Breast epithelium (tissue), 3 donors: ENCODE measurements at regions not wholly inside any gene's neighbourhood (a gene's known extent, or its start where the extent isn't known, plus 50 kb on each side); places are given as distances from the start of the nearest gene placed in this dataset.

ENCODE experiments used
- CTCF ChIP-seq, 3 donors: fragments of 450-650 bp; IDR thresholded peaks; one replicate each; pipeline ENCODE4 v1.5.1; 2016 to 2017; ENCODE audit warnings: antibody characterized with exemption in 3 of 3, mild to moderate bottlenecking in 3 of 3, moderate library complexity in 3 of 3
- POLR2A ChIP-seq: fragments of 450-650 bp; IDR thresholded peaks from one replicate; pipeline ENCODE4 v1.6.1; 2016; ENCODE audit warnings: antibody characterized with exemption, mild to moderate bottlenecking, moderate library complexity
- POLR2AphosphoS5 ChIP-seq, 3 donors: sonication (generic); formaldehyde crosslinking; IDR thresholded peaks; one replicate each; pipeline ENCODE4 v1.6.1; 2017; ENCODE audit warnings: antibody characterized with exemption in 3 of 3

GRCh38 chr4:186917136-186917535 lies 193.5 kb upstream of the FAT1 start:
- TF ChIP-seq CTCF (IDR thresholded peaks at IDR 0.05) (no peak), POLR2A (no peak), POLR2AphosphoS5 (IDR thresholded peaks at IDR 0.05) (no peak)
